ENCODE measurements at regions not wholly inside any gene's neighbourhood (a gene's known extent, or its start where the extent isn't known, plus 50 kb on each side); places are given as distances from the start of the nearest gene placed in this dataset.
A peak's percentile ranks its signal among the peaks of the same experiment; 100 is the strongest.

DNA sequence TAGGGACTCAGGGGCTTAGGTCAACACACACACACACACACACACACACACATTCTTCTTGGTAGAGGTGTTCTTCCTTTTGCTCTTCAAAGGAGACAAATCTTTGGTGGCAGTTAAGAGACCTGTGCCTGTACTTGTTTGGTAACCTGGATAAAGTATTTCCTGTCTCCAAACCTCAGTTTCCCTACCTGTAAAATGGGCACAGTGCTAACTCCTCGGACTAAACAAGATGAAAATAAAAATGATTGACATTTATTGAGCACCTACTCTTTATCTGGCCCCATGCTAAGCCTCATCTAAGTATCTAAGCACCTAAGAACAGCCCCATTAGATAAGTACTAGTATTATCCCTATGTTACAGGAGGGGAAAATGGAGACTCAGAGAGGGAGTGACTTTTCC is 220.8 kb upstream of the MYL2 start:
- H3K9ac ChIP-seq (ENCODE audit: insufficient read depth in 1 of 2, low read length in 2 of 2): no peak overlapping the region
- no peak for DNase-seq
- H3K27me3 ChIP-seq (ENCODE audit: control insufficient read depth in 3 of 3, insufficient read depth in 3 of 3, low read length in 2 of 3): peaks cover 0 to 3% (median 0%) of the 10 kb centered on the region in 3 donors
- no peaks in the 10 kb centered on the region for H3K4me1 ChIP-seq (ENCODE audit: control insufficient read depth in 5 of 5, insufficient read depth in 5 of 5, low read length in 5 of 5)
- H3K36me3 ChIP-seq (ENCODE audit: control insufficient read depth in 4 of 4, insufficient read depth in 4 of 4, low read length in 4 of 4): no peaks in the 10 kb centered on the region
- 78 to 91% methylated on average over 1 of the region's 1 CpG for WGBS, 2 donors
- H3K27ac ChIP-seq (ENCODE audit: low read depth in 1 of 2, low read length in 1 of 2): no peak overlapping the region
- H3K9me3 ChIP-seq (ENCODE audit: control insufficient read depth in 4 of 4, insufficient read depth in 3 of 4, low read length in 3 of 4): no peaks in the 10 kb centered on the region
- TF ChIP-seq, protein P1, sequence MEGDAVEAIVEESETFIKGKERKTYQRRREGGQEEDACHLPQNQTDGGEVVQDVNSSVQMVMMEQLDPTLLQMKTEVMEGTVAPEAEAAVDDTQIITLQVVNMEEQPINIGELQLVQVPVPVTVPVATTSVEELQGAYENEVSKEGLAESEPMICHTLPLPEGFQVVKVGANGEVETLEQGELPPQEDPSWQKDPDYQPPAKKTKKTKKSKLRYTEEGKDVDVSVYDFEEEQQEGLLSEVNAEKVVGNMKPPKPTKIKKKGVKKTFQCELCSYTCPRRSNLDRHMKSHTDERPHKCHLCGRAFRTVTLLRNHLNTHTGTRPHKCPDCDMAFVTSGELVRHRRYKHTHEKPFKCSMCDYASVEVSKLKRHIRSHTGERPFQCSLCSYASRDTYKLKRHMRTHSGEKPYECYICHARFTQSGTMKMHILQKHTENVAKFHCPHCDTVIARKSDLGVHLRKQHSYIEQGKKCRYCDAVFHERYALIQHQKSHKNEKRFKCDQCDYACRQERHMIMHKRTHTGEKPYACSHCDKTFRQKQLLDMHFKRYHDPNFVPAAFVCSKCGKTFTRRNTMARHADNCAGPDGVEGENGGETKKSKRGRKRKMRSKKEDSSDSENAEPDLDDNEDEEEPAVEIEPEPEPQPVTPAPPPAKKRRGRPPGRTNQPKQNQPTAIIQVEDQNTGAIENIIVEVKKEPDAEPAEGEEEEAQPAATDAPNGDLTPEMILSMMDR (IDR thresholded peaks at IDR 0.05; ENCODE audit: control extremely low read depth, extremely low read depth): no peak
- no peak for ATAC-seq (ENCODE audit: insufficient read depth, low FRiP score)
- no peak overlapping the region for H3K4me3 ChIP-seq

DNA sequence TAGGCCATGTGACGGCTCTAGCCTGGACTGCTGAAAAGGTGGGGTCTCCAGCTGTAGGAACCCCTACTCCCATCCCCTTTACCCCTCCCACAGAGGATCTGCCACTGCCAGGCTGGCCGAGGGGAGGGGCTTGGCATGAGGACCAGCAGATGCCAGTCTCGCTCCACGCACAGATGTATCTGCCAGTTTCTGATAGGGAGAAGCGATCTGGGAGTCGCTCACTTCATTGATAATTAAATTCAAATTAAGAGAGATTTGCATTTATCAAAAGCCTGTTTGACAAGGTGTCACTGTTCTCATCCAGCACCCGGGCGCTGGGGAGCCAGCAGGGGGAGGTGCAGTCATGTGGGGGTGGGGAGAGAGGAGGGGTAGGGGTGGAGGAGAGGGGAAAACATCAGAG is 217.6 kb upstream of the MYL2 start:
- ATAC-seq (ENCODE audit: insufficient read depth, low FRiP score): no peak
- no peak overlapping the region for H3K9ac ChIP-seq (ENCODE audit: insufficient read depth in 1 of 2, low read length in 2 of 2)
- peaks cover 0 to 8% (median 3%) of the 10 kb centered on the region in 4 donors for H3K9me3 ChIP-seq (ENCODE audit: control insufficient read depth in 4 of 4, insufficient read depth in 3 of 4, low read length in 3 of 4)
- H3K27me3 ChIP-seq (ENCODE audit: control insufficient read depth in 3 of 3, insufficient read depth in 3 of 3, low read length in 2 of 3): peaks cover 0 to 3% (median 0%) of the 10 kb centered on the region in 3 donors
- no peaks in the 10 kb centered on the region for H3K36me3 ChIP-seq (ENCODE audit: control insufficient read depth in 4 of 4, insufficient read depth in 4 of 4, low read length in 4 of 4)
- no peaks in the 10 kb centered on the region for H3K4me1 ChIP-seq (ENCODE audit: control insufficient read depth in 5 of 5, insufficient read depth in 5 of 5, low read length in 5 of 5)
- TF ChIP-seq, protein P1 (IDR thresholded peaks at IDR 0.05; ENCODE audit: control extremely low read depth, extremely low read depth): no peak
- peak in 2 of 3 donors; percentile 8 to 27 for DNase-seq
- H3K4me3 ChIP-seq: no peak overlapping the region
- WGBS, 2 donors: 61 to 67% methylated on average over 8 of the region's 8 CpGs
- H3K27ac ChIP-seq (ENCODE audit: low read depth in 1 of 2, low read length in 1 of 2): no peak overlapping the region

DNA sequence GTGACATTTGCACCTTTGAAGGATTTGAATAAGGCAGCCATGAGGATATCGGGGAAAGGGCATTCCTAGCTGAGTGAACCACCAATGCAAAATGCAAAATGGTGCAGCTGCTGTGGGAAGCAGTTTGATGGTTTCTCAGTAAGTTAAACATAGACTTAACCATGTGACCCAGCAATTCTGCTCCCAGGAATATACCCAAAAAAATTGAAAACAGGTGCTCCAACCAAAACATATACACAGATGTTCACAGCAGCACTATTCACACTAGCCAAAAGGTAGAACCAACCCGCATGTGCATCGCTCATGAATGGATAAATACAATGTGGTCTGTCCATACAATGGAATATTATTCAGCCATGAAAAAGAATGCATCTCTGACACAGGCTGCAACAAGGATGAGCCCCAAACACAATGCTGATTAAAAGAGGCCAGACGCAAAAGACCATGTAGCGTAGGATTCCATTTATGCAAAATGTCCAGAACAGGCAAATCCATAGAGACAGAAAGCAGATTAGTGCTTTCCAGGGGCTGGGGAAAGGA is 215.0 kb upstream of the MYL2 start:
- DNase-seq: no peak
- H3K36me3 ChIP-seq (ENCODE audit: control insufficient read depth in 4 of 4, insufficient read depth in 4 of 4, low read length in 4 of 4): no peaks in the 10 kb centered on the region
- peaks cover 0 to 12% (median 3%) of the 10 kb centered on the region in 4 donors for H3K9me3 ChIP-seq (ENCODE audit: control insufficient read depth in 4 of 4, insufficient read depth in 3 of 4, low read length in 3 of 4)
- WGBS, 2 donors: 96 to 97% methylated on average over 5 of the region's 5 CpGs
- ATAC-seq (ENCODE audit: insufficient read depth, low FRiP score): no peak
- no peaks in the 10 kb centered on the region for H3K4me1 ChIP-seq (ENCODE audit: control insufficient read depth in 5 of 5, insufficient read depth in 5 of 5, low read length in 5 of 5)
- H3K27me3 ChIP-seq (ENCODE audit: control insufficient read depth in 3 of 3, insufficient read depth in 3 of 3, low read length in 2 of 3): peaks cover 0 to 3% (median 2%) of the 10 kb centered on the region in 3 donors
- no peak overlapping the region for H3K9ac ChIP-seq (ENCODE audit: insufficient read depth in 1 of 2, low read length in 2 of 2)
- no peak overlapping the region for H3K4me3 ChIP-seq
- H3K27ac ChIP-seq (ENCODE audit: low read depth in 1 of 2, low read length in 1 of 2): no peak overlapping the region
- TF ChIP-seq, protein P1 (IDR thresholded peaks at IDR 0.05; ENCODE audit: control extremely low read depth, extremely low read depth): no peak

DNA sequence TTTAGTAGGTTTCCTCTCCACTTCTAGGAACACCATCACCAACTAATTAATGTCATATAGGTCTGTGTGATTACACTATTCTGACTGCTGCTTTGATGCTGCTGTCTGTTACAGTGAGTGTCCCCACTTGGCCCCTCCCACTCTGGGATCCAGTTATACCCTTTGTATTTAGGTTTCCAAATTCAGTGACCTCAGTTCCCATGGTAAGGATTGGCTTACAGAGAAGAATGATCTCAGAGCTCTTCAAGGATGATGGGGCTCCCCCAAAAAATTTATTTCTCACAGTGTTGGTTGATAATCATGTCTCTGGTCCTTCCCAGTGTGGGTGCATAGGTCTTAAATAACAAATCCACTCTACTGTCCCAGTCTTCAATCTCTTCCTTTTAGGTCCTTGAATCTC is 210.0 kb upstream of the MYL2 start:
- H3K27ac ChIP-seq (ENCODE audit: low read depth in 1 of 2, low read length in 1 of 2): no peak overlapping the region
- DNase-seq (no peak), ATAC-seq (ENCODE audit: insufficient read depth, low FRiP score) (no peak)
- H3K4me1 ChIP-seq (ENCODE audit: control insufficient read depth in 5 of 5, insufficient read depth in 5 of 5, low read length in 5 of 5): no peaks in the 10 kb centered on the region
- H3K9ac ChIP-seq (ENCODE audit: insufficient read depth in 1 of 2, low read length in 2 of 2): no peak overlapping the region
- H3K36me3 ChIP-seq (ENCODE audit: control insufficient read depth in 4 of 4, insufficient read depth in 4 of 4, low read length in 4 of 4): no peaks in the 10 kb centered on the region
- H3K4me3 ChIP-seq: no peak overlapping the region
- H3K9me3 ChIP-seq (ENCODE audit: control insufficient read depth in 4 of 4, insufficient read depth in 3 of 4, low read length in 3 of 4): peaks cover 0 to 9% (median 3%) of the 10 kb centered on the region in 4 donors
- TF ChIP-seq, protein P1 (IDR thresholded peaks at IDR 0.05; ENCODE audit: control extremely low read depth, extremely low read depth): no peak
- H3K27me3 ChIP-seq (ENCODE audit: control insufficient read depth in 3 of 3, insufficient read depth in 3 of 3, low read length in 2 of 3): peaks cover 0 to 4% (median 2%) of the 10 kb centered on the region in 3 donors

All from lung (tissue), 11 donors.